ENCODE measurements at regions not wholly inside any gene's neighbourhood (a gene's known extent, or its start where the extent isn't known, plus 50 kb on each side); places are given as distances from the start of the nearest gene placed in this dataset.

DNA sequence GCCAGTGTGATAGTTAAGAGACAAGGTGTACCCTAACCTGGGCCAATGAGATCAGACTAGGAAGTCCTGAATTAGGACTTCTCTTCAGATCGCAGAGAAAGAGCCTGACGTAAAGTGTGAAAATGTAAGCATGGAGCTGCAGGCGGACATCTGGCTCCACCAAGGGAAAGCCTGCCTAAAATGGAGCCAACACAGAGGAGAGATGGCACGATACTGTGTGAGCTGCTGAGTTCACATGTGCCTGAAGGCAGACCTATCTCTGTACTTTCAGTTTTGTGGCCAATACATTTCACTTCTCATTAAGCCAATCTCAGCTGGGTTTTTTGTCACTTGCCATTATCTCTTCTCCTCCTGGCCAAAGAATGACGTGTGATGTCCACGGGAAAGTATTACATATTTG lies 210.5 kb downstream of the ELAVL2 start:
- H3K36me3 ChIP-seq (ENCODE audit: control insufficient read depth, insufficient read depth, low read length) = no peaks in the 10 kb centered on the region
- TF ChIP-seq, protein P1, sequence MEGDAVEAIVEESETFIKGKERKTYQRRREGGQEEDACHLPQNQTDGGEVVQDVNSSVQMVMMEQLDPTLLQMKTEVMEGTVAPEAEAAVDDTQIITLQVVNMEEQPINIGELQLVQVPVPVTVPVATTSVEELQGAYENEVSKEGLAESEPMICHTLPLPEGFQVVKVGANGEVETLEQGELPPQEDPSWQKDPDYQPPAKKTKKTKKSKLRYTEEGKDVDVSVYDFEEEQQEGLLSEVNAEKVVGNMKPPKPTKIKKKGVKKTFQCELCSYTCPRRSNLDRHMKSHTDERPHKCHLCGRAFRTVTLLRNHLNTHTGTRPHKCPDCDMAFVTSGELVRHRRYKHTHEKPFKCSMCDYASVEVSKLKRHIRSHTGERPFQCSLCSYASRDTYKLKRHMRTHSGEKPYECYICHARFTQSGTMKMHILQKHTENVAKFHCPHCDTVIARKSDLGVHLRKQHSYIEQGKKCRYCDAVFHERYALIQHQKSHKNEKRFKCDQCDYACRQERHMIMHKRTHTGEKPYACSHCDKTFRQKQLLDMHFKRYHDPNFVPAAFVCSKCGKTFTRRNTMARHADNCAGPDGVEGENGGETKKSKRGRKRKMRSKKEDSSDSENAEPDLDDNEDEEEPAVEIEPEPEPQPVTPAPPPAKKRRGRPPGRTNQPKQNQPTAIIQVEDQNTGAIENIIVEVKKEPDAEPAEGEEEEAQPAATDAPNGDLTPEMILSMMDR (IDR thresholded peaks at IDR 0.05; ENCODE audit: insufficient read depth, low read length, severe bottlenecking) = no peak
- DNase-seq (ENCODE audit: low read depth) (no peak), FAIRE-seq (no peak)
- no peak overlapping the region for H3K4me3 ChIP-seq (ENCODE audit: low read depth, low read length)
- no peaks in the 10 kb centered on the region for H3K27me3 ChIP-seq (ENCODE audit: control insufficient read depth, insufficient read depth, low read length)

DNA sequence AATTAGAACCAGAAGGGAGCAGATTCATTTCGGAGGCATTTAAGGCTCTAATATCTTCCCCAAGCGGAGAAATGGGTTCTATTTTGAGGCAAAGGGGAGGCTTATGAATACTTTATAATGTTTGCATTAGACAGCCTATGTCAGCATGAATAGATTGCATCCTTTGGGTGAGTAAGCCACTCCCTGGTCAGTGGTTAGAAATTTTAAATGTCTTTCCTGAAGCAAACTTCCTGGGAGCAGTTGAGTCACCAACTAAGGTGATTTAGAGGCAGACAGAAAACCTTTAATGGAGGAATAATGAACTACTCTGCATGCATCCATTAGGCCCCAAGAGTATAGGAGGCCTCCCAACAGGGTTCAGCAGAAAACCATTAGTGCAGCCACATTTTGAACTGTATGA lies 204.9 kb downstream of the ELAVL2 start:
- TF ChIP-seq, protein P1 (IDR thresholded peaks at IDR 0.05; ENCODE audit: insufficient read depth, low read length, severe bottlenecking) = no peak
- no peak for FAIRE-seq
- Histone ChIP-seq H3K36me3 (ENCODE audit: control insufficient read depth, insufficient read depth, low read length) (no peaks in the 10 kb centered on the region), H3K4me3 (ENCODE audit: low read depth, low read length) (no peak overlapping the region), H3K27me3 (ENCODE audit: control insufficient read depth, insufficient read depth, low read length) (no peaks in the 10 kb centered on the region)
- peak; percentile 92 for DNase-seq (ENCODE audit: low read depth)

DNA sequence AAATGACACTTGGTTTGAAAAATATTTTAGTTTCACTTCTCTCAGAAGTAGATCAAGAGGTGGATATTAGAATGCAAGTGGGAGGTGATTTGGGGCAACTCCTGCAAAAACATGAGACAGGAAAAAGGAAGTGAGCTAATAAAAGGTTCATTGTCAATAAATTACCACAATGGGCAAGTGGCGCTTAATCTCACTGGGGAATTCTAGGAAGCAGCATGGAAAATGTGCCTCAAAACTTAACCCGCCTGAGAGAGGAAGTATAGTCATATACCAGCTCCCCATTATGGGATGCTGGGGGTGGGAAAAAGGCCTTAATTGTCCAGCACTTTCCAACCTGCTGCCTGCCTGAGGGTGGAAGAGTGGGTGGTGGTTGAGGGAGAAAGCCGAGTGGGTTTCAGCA lies 204.1 kb downstream of the ELAVL2 start:
- H3K4me3 ChIP-seq (ENCODE audit: low read depth, low read length) = no peak overlapping the region
- no peaks in the 10 kb centered on the region for H3K27me3 ChIP-seq (ENCODE audit: control insufficient read depth, insufficient read depth, low read length)
- DNase-seq (ENCODE audit: low read depth) (no peak), FAIRE-seq (no peak)
- TF ChIP-seq, protein P1 (IDR thresholded peaks at IDR 0.05; ENCODE audit: insufficient read depth, low read length, severe bottlenecking) = no peak
- no peaks in the 10 kb centered on the region for H3K36me3 ChIP-seq (ENCODE audit: control insufficient read depth, insufficient read depth, low read length)

DNA sequence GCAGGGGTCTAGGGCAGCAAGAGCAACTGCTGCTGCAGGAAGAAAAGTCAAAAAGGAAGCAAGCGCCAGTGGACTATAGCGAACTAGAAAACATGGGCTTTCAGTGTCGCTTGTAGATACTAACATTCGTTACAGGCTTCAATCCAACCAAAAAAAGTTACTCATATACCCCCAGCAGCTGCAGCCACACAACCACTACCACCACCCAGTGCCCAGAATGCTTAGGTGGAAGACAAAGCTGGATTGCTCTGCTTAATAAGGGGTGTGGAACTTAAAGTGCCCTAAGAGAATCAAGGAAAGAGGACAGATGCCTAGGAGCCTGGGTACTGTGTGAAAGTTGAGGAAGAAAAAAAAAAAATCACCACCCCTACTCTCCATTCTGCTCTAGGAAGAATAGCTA lies 203.6 kb downstream of the ELAVL2 start:
- TF ChIP-seq, protein P1 (IDR thresholded peaks at IDR 0.05; ENCODE audit: insufficient read depth, low read length, severe bottlenecking) = no peak
- H3K27me3 ChIP-seq (ENCODE audit: control insufficient read depth, insufficient read depth, low read length) = no peaks in the 10 kb centered on the region

DNA sequence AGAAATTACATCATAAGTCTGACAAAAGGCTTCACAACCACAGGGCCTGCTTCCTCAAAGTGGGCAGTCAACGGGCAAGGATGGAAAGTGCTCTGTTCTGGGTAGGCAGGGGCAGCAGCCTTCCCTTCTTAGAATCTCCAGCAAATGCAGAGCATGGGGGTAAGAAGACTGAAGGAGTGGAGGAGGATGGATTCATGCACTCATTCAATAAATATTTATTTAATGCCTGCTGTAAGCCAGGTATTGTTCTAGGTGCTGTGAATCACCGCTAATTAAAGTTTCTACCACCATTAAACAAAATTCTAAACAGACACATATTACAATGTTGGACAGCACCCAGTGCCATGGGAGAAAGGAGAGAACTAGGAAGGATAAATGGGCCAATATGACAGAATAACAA lies 195.6 kb downstream of the ELAVL2 start:
- TF ChIP-seq, protein P1 (IDR thresholded peaks at IDR 0.05; ENCODE audit: insufficient read depth, low read length, severe bottlenecking) = no peak
- Histone ChIP-seq H3K4me3 (ENCODE audit: low read depth, low read length) (no peak overlapping the region), H3K36me3 (ENCODE audit: control insufficient read depth, insufficient read depth, low read length) (no peaks in the 10 kb centered on the region), H3K27me3 (ENCODE audit: control insufficient read depth, insufficient read depth, low read length) (no peaks in the 10 kb centered on the region)
- FAIRE-seq = no peak
- peak; percentile 23 for DNase-seq (ENCODE audit: low read depth)

More for the DNA sequence above, 203.6 kb downstream of the ELAVL2 start:
- no peaks in the 10 kb centered on the region for H3K36me3 ChIP-seq (ENCODE audit: control insufficient read depth, insufficient read depth, low read length)
- H3K4me3 ChIP-seq (ENCODE audit: low read depth, low read length) = no peak overlapping the region
- FAIRE-seq (no peak), DNase-seq (ENCODE audit: low read depth) (no peak)

DNA sequence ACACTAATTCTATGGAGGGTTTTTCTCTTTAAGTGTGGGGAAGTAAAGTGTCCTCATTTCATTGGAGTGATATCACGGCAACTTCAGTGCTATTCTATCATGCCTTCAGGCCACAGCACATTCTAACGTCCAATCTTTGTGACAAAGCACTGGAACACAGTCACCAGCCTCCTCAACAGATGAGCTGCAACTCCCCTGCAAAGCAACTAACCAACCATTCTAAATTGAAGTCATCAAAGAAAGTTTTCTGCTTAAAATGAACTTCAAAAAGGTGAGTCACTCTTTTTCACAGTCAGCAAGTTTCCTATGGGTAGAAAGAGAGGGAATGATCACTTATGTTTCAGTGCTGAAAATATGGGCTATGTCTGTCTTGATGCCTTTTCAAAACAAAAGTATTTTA lies 190.8 kb downstream of the ELAVL2 start:
- no peak for FAIRE-seq
- no peaks in the 10 kb centered on the region for H3K36me3 ChIP-seq (ENCODE audit: control insufficient read depth, insufficient read depth, low read length)
- no peak for DNase-seq (ENCODE audit: low read depth)
- H3K4me3 ChIP-seq (ENCODE audit: low read depth, low read length) = no peak overlapping the region
- no peaks in the 10 kb centered on the region for H3K27me3 ChIP-seq (ENCODE audit: control insufficient read depth, insufficient read depth, low read length)
- TF ChIP-seq, protein P1 (IDR thresholded peaks at IDR 0.05; ENCODE audit: insufficient read depth, low read length, severe bottlenecking) = no peak
